ENCODE measurements at regions not wholly inside any gene's neighbourhood (a gene's known extent, or its start where the extent isn't known, plus 50 kb on each side); places are given as distances from the start of the nearest gene placed in this dataset.
"Not testable (repeated sequence)": the region's sequence is repeated elsewhere in the genome, so short reads cannot be mapped to it uniquely, and the experiment has no call there.

GRCh38 chr4:133277940-133278339, 128.8 kb downstream of the PCDH10 start:
- not testable (repeated sequence) for DNase-seq

GRCh38 chr4:133275246-133275645, 126.2 kb downstream of the PCDH10 start:
- no peak for DNase-seq

- DNase-seq, result no peak
Measured at GRCh38 chr4:133273401-133273800, 124.3 kb downstream of the PCDH10 start.

- DNase-seq, result no peak
Measured at GRCh38 chr4:133270021-133270570, 121.0 kb downstream of the PCDH10 start.

GRCh38 chr4:133268205-133268604, 119.1 kb downstream of the PCDH10 start:
- no peak for DNase-seq

- DNase-seq, result not testable (repeated sequence)
Measured at GRCh38 chr4:133267506-133267905, 118.4 kb downstream of the PCDH10 start.

- not testable (repeated sequence) for DNase-seq
Measured at GRCh38 chr4:133266966-133267365, 117.9 kb downstream of the PCDH10 start.

- not testable (repeated sequence) for DNase-seq
Measured at GRCh38 chr4:133264251-133264650, 115.2 kb downstream of the PCDH10 start.

- no peak for DNase-seq
Measured at GRCh38 chr4:133263104-133263503, 114.0 kb downstream of the PCDH10 start.

GRCh38 chr4:133247861-133248260, 98.8 kb downstream of the PCDH10 start:
- no peak for DNase-seq

- no peak for DNase-seq
Measured at GRCh38 chr4:133245226-133245625, 96.1 kb downstream of the PCDH10 start.

Measured in hippocampal formation (tissue), 2 donors.